Upper lobe of right lung (tissue), 1 donor: ENCODE measurements at regions not wholly inside any gene's neighbourhood (a gene's known extent, or its start where the extent isn't known, plus 50 kb on each side); places are given as distances from the start of the nearest gene placed in this dataset.
"Not testable (repeated sequence)": the region's sequence is repeated elsewhere in the genome, so short reads cannot be mapped to it uniquely, and the experiment has no call there.

Source experiments
- ATAC-seq: fragments of 200-7000 bp; cut with Tn5 transposase; one replicate; pipeline ENCODE4 v1.9.1; 2020; ENCODE audit warnings: mild to moderate bottlenecking, moderate library complexity
- DNase-seq: peaks from one replicate; pipeline ENCODE4 v3.0.0-alpha.2; 2020
- H3K27ac ChIP-seq: fragments of 200-600 bp; one replicate; pipeline ENCODE4 v1.8.0; 2022
- H3K27me3 ChIP-seq: fragments of 200-600 bp; one replicate; pipeline ENCODE4 v1.8.0; 2022; ENCODE audit warnings: mild to moderate bottlenecking
- H3K36me3 ChIP-seq: fragments of 200-600 bp; one replicate; pipeline ENCODE4 v1.8.0; 2022
- H3K4me1 ChIP-seq: fragments of 200-600 bp; one replicate; pipeline ENCODE4 v1.8.0; 2022
- H3K4me3 ChIP-seq: fragments of 200-600 bp; one replicate; pipeline ENCODE4 v1.8.0; 2022; ENCODE audit warnings: mild to moderate bottlenecking
- H3K9me3 ChIP-seq: fragments of 200-600 bp; one replicate; pipeline ENCODE4 v1.8.0; 2022
- intact Hi-C: fragments of 100-400 bp; cut with DNase I; formaldehyde crosslinking; loops from one replicate; pipeline ENCODE4 v1.11.0; 2022
- TF ChIP-seq, protein P1 (sequence below): fragments of 200-600 bp; IDR thresholded peaks from one replicate; pipeline ENCODE4 v1.8.0; 2022; ENCODE audit warnings: antibody characterized with exemption
- donor health status: DM: no; HTN: yes; CAD: no; lungs with severe emphysema.

DNA sequence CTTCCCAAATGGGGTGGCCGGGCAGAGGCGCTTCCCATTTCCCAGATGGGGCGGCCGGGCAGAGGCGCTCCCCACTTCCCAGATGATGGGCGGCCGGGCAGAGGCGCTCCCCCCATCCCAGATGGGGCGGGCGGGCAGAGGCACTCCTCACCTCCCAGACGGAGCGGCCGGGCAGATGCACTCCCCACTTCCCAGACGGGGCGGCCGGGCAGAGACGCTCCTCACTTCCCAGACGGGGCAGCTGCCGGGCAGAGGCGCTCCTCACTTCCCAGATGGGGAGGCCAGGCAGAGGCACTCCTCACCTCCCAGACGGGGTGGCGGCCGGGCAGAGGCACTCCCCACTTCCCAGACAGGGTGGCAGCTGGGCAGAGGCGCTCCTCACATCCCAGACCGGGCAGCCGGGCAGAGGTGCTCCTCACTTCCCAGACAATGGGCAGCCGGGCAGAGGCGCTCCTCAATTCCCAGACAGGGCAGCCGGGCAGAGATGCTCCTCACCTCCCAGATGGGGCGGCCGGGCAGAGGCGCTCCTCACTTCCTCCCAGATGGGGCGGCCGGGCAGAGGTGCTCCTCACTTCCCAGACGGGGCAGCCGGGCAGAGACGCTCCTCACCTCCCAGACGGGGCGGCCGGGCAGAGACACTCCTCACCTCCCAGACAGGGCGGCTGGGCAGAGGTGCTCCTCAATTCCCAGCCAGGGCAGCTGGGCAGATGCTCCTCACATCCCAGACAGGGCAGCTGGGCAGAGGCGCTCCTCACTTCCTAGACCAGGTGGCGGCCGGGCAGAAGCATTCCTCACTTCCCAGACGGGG, 345.0 kb downstream of the TUBA3C start:
- H3K36me3 ChIP-seq, H3K4me1 ChIP-seq, intact Hi-C loops, H3K4me3 ChIP-seq, H3K27me3 ChIP-seq, ATAC-seq, DNase-seq, H3K27ac ChIP-seq, H3K9me3 ChIP-seq: not testable (repeated sequence)

DNA sequence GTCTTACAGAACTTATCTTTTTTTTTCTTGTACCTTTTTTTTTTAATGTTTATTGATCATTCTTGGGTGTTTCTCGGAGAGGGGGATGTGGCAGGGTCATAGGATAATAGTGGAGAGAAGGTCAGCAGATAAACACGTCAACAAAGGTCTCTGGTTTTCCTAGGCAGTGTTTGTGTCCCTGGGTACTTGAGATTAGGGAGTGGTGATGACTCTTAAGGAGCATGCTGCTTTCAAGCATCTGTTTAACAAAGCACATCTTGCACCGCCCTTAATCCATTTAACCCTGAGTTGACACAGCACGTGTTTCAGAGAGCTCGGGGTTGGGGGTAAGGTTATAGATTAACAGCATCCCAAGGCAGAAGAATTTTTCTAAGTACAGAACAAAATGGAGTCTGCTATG, 345.9 kb downstream of the TUBA3C start:
- H3K36me3 ChIP-seq, DNase-seq, ATAC-seq, H3K4me3 ChIP-seq, H3K27me3 ChIP-seq, H3K9me3 ChIP-seq, H3K27ac ChIP-seq, H3K4me1 ChIP-seq, intact Hi-C loops: not testable (repeated sequence)

DNA sequence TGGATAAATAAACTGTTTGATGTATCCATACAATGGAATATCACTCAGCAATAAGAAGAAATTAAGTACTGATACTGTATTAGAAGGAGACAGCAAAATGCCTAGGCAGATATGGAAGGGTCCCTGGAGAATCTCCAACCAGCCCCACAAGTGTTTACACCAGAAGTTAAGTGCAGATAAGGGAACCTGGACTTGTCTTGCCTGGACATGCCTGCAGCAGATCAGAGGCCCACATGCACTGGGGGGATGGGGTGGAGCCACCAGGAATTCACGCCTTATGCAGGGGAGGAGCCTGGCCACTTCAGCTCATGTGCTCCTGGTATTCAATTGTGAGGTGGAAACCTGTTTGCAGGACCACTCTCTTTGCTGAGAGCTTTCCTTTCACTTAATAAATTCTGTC, 356.9 kb downstream of the TUBA3C start:
- H3K27me3 ChIP-seq, H3K4me1 ChIP-seq, H3K27ac ChIP-seq, DNase-seq, ATAC-seq, H3K36me3 ChIP-seq, H3K4me3 ChIP-seq, H3K9me3 ChIP-seq, intact Hi-C loops: not testable (repeated sequence)

DNA sequence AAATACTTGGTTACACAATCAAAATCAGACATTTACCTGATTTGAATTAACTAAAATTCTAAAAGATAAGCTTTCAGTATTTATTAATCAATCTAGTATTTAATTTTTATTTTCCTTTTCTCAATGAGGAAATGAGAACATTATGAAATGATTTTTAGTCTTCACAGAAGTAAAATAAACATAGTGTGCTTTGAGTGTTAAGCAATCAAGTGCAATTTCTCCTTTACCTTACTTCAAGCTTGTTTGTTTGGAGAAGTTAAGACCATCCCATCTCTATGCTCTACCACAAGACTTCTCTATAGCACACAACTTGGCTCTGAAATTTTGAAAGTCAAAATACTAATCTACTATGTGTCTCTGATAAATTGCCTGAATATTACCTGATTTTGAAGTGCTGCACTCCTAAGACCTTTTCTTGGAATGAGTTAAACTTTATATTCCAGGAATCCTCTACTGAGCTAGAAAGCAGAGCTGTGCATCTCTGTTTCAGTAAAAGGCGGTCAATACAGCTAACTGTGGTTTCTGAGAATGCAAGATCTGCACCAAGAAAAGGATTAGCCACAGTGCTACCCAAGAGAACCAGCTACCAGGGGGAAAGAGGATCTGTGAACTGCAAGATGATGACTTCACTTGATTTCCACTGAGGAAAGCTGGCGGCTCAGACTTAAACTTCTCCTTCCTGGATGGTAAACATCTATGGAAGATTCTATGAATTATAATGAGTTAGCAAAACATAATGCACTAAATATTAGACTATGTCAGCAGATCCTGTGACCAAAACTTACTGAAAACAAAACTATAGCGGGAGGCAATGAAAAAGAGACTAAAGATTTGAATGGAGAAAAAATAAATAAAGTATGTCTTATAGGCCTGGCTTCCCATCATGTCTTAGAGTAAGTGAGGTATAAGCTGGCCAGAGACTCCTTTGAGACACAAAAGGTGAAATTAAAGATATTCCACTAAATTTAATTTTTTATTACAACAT, 358.7 kb downstream of the TUBA3C start:
- H3K4me3 ChIP-seq, ATAC-seq, H3K9me3 ChIP-seq, intact Hi-C loops, H3K27ac ChIP-seq, DNase-seq, H3K4me1 ChIP-seq, H3K36me3 ChIP-seq, H3K27me3 ChIP-seq: not testable (repeated sequence)

DNA sequence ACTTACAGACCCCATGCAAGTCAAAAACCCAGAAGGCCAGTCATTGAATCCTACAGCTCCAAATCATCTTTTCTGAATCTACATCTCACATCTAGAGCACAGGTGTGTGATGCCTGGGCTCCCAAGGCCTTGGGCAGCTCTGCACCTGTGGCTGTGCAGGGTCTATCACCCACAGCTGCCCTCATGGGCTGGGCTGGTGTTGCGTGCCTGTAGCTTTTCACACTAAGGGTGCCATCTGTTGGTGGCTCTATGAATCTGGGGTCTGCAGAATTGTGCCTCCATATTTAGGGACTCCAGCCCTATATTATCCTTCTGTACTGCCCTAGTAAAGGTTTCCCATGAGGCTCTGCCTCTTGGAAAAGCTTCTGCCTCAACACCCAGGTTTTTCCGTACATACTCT, 407.6 kb downstream of the TUBA3C start:
- H3K27me3 ChIP-seq, H3K9me3 ChIP-seq, H3K27ac ChIP-seq, H3K4me3 ChIP-seq, ATAC-seq, H3K4me1 ChIP-seq, H3K36me3 ChIP-seq, DNase-seq, intact Hi-C loops: not testable (repeated sequence)

DNA sequence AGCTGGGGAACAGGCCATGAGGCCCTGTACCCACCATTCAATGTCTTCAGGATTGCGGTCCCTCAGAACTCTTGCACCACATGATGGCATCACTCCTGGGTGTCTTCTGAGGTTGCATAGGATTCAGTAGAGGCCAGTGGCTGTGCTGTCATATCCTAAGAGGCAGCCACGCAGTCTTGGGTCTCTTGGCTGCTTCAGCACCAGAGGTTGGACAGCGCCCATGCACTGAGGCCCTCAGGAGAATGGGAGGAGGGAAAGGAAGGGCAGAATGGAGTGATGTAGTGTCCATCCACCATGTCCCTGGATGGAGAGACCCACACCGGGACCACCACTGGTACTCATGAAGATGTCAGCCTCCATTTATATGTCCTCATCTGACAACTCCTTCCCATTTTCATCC, 439.9 kb downstream of the TUBA3C start:
- H3K36me3 ChIP-seq, ATAC-seq, H3K4me3 ChIP-seq, H3K9me3 ChIP-seq, H3K27ac ChIP-seq, H3K27me3 ChIP-seq, H3K4me1 ChIP-seq, DNase-seq, intact Hi-C loops: not testable (repeated sequence)

DNA sequence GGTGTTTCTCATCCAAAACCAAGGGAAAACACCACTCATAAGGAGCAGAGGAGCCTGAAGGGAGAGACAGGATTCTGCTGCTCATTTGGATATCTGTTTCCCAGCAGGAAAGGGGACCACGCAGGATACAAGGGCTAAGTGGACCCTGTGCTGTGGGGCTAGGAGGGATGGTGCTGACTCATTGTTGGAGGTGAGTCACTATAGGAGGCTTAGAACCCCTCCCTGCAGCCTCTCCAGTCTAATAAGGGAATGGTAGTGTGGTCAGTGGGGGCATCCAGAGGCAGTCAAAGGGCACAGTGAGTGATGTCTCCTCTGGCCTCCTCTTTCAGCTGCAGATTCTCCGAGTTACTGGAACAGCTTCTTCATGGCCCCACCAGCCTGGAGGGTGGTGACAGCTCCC, 442.3 kb downstream of the TUBA3C start:
- no peaks in the 10 kb centered on the region for H3K36me3 ChIP-seq
- H3K4me1 ChIP-seq = no peaks in the 10 kb centered on the region
- no peaks in the 10 kb centered on the region for H3K9me3 ChIP-seq
- H3K27me3 ChIP-seq = no peaks in the 10 kb centered on the region
- H3K27ac ChIP-seq = no peak overlapping the region
- peak; percentile 45 for ATAC-seq
- no peak for DNase-seq
- no peak overlapping the region for H3K4me3 ChIP-seq
- TF ChIP-seq, protein P1, sequence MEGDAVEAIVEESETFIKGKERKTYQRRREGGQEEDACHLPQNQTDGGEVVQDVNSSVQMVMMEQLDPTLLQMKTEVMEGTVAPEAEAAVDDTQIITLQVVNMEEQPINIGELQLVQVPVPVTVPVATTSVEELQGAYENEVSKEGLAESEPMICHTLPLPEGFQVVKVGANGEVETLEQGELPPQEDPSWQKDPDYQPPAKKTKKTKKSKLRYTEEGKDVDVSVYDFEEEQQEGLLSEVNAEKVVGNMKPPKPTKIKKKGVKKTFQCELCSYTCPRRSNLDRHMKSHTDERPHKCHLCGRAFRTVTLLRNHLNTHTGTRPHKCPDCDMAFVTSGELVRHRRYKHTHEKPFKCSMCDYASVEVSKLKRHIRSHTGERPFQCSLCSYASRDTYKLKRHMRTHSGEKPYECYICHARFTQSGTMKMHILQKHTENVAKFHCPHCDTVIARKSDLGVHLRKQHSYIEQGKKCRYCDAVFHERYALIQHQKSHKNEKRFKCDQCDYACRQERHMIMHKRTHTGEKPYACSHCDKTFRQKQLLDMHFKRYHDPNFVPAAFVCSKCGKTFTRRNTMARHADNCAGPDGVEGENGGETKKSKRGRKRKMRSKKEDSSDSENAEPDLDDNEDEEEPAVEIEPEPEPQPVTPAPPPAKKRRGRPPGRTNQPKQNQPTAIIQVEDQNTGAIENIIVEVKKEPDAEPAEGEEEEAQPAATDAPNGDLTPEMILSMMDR = no peak
- intact Hi-C loops = no loop called here

DNA sequence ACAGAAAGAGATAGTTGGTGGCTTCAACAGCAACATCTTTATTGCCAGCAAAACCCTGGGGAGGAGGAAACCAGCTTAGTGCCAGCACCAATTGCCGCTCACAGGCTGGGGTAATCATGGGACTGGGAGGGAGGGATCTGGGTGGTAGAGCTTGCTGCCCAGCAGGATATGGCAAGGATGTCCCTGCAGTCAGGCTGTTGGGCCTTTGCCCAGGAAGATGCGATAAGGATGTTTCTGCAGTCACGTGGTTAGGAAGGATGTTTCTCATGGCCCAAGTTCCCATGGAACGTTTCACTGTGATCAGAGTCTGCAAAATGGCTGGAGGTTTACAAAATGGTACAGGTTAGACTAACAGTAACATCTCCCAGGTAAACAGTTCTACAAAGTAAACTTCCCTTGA, 443.5 kb downstream of the TUBA3C start:
- H3K27me3 ChIP-seq, H3K36me3 ChIP-seq, DNase-seq, H3K9me3 ChIP-seq, H3K27ac ChIP-seq, ATAC-seq, H3K4me3 ChIP-seq, intact Hi-C loops, H3K4me1 ChIP-seq: not testable (repeated sequence)

DNA sequence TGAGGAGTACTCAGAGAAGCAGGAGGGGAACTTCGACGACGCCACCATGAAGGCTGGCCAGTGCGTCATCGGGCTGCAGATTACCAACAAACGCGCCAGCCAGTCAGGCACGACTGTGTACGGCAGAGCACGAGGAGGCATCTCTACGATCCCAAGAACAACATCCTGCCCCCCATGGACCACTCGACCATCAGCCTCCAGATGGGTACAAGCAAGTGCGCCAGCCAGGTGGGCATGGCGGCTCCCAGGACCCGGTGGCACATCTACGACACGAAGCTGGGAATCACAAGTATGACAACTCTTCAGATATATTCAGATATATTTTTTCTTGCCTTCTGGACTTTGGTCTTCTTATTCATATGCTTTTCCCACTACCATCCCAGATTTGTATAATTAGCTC, 454.5 kb downstream of the TUBA3C start:
- H3K9me3 ChIP-seq, H3K27me3 ChIP-seq, DNase-seq, H3K4me1 ChIP-seq, H3K36me3 ChIP-seq, H3K4me3 ChIP-seq, H3K27ac ChIP-seq, ATAC-seq, intact Hi-C loops: not testable (repeated sequence)

DNA sequence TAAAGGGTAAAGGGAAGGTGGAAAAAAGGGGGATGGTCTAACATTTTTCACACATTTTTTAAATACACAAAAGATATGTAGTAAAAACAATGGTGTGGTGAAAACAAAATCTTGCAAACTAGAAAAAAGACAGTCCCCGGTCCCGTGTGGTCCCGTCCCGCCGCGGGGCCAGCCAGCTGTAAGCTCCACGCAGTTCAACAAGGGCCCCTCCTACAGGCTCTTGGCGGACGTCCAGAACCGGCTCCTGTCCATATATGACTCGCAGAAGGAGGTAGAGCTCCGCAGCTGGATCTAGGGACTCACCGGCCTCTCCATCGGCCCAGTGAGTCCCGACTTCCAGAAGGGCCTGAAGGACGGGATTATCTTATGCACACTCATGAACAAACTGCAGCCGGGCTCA, 455.1 kb downstream of the TUBA3C start:
- H3K27ac ChIP-seq, H3K27me3 ChIP-seq, H3K4me1 ChIP-seq, intact Hi-C loops, H3K9me3 ChIP-seq, H3K36me3 ChIP-seq, ATAC-seq, H3K4me3 ChIP-seq, DNase-seq: not testable (repeated sequence)

DNA sequence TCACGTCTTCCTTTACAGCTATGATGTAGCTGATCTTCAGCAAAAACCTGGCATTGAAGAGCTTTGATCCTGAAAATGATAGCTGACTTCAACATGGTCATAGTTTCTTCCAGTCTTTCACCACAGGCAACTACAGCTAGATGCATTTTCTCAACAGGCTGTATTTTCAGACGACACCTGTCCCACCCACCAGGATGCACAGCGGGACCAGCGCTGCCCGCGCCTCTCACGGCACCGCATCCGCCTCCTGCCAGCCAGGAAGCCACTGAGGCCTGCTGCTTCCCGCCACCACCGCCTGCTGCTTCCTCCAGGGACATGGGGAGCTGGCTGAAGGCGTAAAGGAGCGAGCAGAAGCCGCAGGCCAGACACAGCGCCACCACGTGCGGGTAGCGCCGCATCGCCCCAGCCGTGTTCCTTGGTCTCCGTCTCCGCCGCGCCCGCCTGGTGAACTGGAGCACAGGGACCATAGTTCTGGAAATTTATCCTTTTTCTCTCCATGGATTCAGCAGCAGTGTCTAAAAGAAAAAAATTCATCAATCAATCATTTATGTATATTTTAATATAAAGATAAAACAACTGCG, 456.3 kb downstream of the TUBA3C start:
- H3K27ac ChIP-seq, H3K9me3 ChIP-seq, H3K4me1 ChIP-seq, H3K4me3 ChIP-seq, DNase-seq, intact Hi-C loops, H3K27me3 ChIP-seq, H3K36me3 ChIP-seq, ATAC-seq: not testable (repeated sequence)
